ENCODE measurements at regions not wholly inside any gene's neighbourhood (a gene's known extent, or its start where the extent isn't known, plus 50 kb on each side); places are given as distances from the start of the nearest gene placed in this dataset.

- TF ChIP-seq CTCF (IDR thresholded peaks at IDR 0.05) (no peak), POLR2A (IDR thresholded peaks at IDR 0.05) (no peak)
These were observed 378.2 kb upstream of the ALCAM start for GRCh38 chr3:104988496-104988895.
